DND-41 (cell line): ENCODE measurements at regions not wholly inside any gene's neighbourhood (a gene's known extent, or its start where the extent isn't known, plus 50 kb on each side); places are given as distances from the start of the nearest gene placed in this dataset.

ENCODE experiments used
- EZH2 ChIP-seq: IDR thresholded peaks from 3 replicates; pipeline ENCODE4 v1.6.1; 2012; ENCODE audit warnings: borderline replicate concordance, low read depth, mild to moderate bottlenecking, moderate library complexity, low read length, inconsistent platforms; ENCODE audit not compliant: severe bottlenecking
- TF ChIP-seq, protein P1 (sequence below): IDR thresholded peaks from 2 replicates; pipeline ENCODE4 v1.5.1; 2012; ENCODE audit warnings: borderline replicate concordance, low read length, moderate library complexity, mild to moderate bottlenecking; ENCODE audit not compliant: poor library complexity, severe bottlenecking; ENCODE audit errors: extremely low read depth

DNA sequence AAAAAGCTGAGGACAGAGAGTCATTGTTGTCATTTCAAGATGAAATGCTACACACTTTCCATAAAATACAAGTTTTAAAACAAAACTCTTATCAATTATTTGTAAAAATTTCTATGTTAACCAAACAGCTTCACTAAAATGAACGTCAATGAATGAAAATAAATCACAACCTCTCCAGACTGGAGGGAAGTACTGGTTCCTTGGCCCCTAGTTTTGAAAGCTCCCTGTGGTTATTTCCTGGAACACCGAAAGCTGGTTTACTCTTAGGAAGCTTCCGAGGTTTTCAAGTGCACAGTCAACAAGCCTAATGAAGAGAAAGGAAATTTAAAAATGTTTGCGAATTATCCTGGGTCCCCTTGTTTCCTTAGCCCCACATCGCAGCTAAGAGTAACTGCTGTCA is 191.1 kb upstream of the TTC29 start:
- TF ChIP-seq, protein P1, sequence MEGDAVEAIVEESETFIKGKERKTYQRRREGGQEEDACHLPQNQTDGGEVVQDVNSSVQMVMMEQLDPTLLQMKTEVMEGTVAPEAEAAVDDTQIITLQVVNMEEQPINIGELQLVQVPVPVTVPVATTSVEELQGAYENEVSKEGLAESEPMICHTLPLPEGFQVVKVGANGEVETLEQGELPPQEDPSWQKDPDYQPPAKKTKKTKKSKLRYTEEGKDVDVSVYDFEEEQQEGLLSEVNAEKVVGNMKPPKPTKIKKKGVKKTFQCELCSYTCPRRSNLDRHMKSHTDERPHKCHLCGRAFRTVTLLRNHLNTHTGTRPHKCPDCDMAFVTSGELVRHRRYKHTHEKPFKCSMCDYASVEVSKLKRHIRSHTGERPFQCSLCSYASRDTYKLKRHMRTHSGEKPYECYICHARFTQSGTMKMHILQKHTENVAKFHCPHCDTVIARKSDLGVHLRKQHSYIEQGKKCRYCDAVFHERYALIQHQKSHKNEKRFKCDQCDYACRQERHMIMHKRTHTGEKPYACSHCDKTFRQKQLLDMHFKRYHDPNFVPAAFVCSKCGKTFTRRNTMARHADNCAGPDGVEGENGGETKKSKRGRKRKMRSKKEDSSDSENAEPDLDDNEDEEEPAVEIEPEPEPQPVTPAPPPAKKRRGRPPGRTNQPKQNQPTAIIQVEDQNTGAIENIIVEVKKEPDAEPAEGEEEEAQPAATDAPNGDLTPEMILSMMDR = no peak
- TF ChIP-seq EZH2 = no peak
